Activated CD4-positive, alpha-beta T cell treated with anti-CD3 and anti-CD28 coated beads, Interleukin-2, Interleukin-6, amounts not matched to agents 100 ng/mL and 50 ng/mL, durations not matched to agents 16 hours and 8 hours (primary cell): ENCODE measurements at regions not wholly inside any gene's neighbourhood (a gene's known extent, or its start where the extent isn't known, plus 50 kb on each side); places are given as distances from the start of the nearest gene placed in this dataset.

Source experiments
- DNase-seq: peaks from one replicate; pipeline ENCODE4 v3.0.0-alpha.2; 2020

GRCh38 chr17:65403626-65404025, 157.8 kb downstream of the AXIN2 start:
- DNase-seq, result no peak

DNA sequence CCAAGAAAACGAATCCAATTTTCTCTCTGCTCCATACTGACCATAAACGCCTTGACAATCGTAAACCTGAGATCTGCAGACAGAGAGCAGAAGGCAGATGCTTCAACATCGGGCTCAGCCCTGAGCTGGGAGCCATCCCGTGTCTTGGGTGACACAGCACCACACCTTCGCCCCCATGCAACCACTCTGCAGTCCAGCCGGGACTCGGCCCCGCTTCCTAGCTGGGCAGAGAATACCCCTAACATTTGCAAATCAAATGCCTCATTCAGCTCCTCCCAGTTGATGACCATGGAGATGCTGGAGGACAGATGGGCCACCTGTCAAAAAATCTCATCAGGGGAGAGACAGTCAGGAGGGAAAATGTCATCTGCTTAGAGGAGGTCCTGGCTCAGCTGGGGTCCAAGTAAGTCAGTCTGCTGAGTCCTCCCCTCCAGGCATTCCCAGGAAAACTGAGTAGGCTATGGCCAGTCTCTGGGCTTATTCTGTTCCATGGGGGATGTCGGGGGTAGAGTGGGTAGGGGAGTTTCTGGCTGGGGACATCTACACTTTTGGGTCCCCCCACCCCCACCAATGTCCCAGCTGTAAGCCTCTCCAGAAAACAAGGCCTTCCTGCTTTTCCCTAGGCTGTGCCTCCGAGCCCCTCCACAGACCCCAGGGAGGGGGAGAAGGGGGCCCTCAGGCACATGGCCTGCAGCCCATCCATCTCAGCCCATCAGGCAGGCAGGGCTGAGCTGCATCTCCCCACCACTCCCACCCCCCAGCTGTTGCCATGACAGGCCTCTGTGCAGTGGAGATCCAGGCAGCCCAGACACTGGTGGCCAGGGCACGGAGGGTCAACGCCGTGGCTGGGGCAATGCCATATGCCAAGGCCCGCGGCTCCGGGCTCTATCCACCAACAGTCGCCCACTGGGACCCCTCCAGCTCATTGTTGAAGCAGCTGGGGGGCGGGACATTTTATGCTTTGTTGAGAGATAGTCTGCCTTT, 158.6 kb downstream of the AXIN2 start:
- DNase-seq, result no peak

GRCh38 chr17:65401561-65401960, 159.9 kb downstream of the AXIN2 start:
- no peak for DNase-seq

GRCh38 chr17:65400701-65401100, 160.7 kb downstream of the AXIN2 start:
- DNase-seq, result no peak

DNA sequence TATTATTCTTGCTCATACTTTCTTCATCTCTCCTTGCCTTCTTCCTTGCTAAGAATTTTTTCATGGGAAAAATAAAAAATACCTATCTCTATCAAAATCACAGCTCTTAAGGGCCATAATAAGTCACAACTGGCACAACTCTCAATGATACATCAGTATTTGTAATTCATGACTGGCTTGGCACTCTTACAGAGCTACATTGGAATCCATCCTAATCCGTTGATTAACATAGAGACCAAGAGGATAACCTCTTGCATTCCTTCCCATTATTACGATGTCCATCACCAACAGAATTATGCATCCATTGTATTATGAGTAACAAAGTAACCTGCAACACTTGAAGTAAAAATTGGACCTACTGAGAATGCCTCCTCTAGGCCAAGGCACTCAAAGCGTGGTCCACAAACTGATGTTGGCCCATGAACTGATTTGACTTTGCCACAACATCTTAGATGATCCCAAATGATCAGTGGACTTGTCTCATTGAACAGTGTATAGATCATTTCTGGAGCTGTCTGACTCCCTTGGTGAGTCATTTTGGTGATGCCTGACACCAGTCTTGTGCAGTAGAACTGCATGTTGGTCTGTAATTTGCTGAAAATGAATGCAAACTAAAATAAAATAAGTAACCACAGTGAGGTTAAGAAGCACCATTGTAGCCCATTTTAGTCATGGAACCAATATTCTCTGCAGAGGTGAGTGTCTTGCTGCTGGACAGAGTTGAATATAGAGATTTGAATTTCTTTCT, 163.2 kb downstream of the AXIN2 start:
- no peak for DNase-seq

DNA sequence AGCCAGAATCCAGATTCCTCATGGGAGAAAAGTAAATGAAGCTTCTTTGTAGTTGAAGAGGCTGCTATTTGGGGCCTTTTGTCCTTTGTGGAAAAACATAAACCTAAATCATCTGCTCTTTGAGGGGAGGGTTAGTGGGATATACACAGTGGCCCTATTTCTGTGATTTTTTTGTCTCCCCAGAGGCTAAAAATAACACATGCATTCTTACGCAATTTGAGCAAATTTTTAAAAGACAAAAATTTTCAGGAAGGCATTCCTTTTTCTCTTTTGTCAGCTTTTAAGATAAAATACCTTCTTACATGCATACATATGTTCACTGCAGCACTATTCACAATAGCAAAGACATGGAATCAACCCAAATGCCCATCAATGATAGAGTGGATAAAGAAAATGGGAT, 165.5 kb downstream of the AXIN2 start:
- no peak for DNase-seq

GRCh38 chr17:65394811-65395472, 166.5 kb downstream of the AXIN2 start:
- no peak for DNase-seq

GRCh38 chr17:65393514-65393913, 167.9 kb downstream of the AXIN2 start:
- DNase-seq, result no peak

GRCh38 chr17:65389949-65390348, 171.5 kb downstream of the AXIN2 start:
- no peak for DNase-seq

GRCh38 chr17:65389426-65389825, 172.0 kb downstream of the AXIN2 start:
- DNase-seq, result no peak

GRCh38 chr17:65388911-65389310, 172.5 kb downstream of the AXIN2 start:
- DNase-seq, result no peak

DNA sequence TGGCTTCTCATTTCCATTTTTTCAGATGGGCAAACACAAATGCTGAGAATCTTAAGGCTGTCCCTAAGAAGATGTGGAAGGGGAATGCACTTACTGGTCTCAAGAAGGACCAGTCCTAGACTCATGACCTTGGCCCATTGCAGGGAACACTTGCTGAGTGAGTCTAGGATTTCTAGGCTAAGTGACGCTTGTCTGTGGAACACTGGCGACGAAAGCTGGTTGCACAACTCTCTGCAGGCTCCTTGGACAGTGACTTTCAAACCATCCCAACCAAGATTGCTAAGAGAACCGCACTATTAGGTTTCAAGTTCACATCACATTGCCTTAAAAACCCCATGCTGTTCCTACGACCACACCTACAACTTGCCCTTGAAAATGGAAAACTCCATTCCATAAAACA, 174.1 kb downstream of the AXIN2 start:
- no peak for DNase-seq

DNA sequence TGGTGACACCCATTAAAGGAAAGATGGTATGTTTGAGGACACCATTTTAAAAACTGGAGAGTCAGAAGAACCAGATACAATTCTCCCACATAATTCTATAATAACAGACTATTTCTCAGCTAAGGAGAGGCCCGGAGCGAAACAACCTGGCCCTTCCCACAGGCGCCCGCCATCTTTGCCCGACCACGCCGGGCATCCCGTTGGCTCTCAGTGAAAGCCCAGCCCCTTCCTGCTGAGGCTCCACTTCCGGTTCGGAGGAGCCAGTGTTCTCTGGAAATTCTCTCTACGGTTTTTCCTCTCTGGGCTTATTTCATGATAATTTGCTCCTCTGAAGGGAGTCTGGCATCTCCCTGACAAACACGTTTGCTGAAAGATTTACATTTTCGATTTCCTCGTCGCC, 175.7 kb downstream of the AXIN2 start:
- no peak for DNase-seq

DNA sequence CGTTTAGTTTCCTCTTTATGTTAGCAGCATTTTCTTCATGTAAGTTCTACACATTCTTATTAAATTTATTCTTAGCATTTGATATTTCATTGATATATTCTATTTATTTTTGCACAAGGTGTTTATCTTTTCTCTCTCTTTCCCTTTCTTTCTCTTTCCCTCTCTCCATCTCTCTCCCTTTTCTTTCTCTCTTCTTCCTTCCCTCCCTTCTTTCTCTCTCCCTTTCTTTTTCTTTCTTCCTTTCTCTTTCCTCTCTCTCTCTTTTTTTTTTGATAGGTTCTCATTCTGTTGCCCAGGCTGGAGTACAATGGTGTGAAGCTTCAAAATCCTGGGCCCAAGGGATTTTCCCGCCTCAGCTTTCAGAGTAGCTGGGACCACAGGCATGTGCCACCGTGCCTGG, 176.4 kb downstream of the AXIN2 start:
- DNase-seq, result no peak

GRCh38 chr17:65381152-65381551, 180.3 kb downstream of the AXIN2 start:
- no peak for DNase-seq

DNA sequence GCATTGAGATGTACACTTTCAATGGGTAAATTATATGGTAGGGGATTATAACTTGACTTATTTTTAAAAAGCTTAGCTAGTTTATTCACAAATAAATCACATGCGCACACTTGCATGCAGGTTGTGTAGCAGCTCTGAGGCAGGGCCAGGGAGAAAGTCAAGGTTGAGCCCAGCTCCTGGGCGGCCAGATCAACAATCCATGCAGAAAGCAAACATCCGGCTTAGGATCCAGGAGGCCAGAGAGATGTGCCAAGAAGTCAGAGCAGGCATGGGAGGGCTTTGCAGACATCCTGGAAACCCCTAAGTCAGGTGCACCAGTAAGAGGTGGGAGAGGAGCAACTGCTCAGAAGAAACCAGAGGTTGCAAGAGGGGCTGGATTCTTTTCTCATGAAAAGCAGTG, 186.5 kb downstream of the AXIN2 start:
- no peak for DNase-seq

GRCh38 chr17:65371702-65372101, 189.7 kb downstream of the AXIN2 start:
- DNase-seq, result no peak

DNA sequence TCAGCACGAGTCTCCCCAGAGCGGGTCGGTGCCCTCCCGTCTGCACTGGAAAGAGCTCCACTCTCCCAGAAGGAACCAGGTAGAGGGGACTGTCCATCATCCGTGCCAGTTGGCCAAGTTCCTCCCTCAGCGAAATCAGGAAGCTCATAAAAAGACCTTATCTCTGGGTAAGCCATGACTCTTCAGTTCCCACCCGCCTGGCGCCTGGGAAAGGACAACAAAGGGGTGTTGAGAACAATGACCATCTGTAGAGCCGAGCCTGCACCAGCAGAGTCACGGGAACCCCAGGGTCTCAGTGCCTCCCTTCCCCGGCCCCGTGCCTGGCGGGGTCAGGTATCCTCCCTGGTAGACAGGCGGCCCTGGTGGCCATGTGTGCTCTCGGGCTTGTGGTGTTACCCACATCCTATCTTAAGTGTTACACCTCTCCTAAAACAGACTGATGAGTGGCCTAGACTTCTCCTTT, 190.7 kb downstream of the AXIN2 start:
- no peak for DNase-seq

- DNase-seq, result no peak
Measured at GRCh38 chr17:65368341-65368740, 193.1 kb downstream of the AXIN2 start.

DNA sequence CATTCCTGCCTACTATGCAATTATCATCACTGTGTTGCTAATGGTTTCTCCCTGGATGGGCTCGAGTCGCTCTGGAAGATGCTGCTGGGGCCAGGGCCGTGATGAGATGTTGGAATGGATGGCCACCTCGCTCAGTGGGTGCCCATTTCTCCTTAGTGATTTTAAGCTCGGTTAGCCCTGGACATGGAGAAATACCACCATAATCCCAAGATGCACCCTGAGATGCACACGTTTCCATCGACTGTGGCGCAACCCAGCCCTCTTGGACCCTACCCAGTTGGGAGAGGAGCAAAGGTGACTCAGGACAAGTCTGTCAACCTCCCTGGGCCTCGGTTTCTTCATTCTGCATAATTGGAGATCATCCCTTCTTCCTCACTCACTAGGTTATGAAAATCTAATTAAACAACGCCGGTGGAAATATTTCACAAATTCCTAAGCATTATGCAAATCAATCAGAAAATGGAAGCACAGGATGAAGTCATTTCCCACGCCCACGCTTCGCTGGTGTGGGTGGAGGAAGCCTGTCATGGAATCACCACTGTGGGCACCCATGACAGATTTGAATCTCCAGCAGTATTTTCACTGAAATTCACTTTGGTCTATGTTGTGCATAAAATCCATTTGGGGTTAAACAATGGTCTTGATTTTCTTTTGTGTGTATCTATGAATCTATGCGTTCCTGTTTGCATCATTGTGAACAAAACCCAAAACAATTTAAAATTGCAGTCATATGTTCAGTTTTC, 195.2 kb downstream of the AXIN2 start:
- no peak for DNase-seq

GRCh38 chr17:65365169-65365568, 196.3 kb downstream of the AXIN2 start:
- DNase-seq, result no peak

DNA sequence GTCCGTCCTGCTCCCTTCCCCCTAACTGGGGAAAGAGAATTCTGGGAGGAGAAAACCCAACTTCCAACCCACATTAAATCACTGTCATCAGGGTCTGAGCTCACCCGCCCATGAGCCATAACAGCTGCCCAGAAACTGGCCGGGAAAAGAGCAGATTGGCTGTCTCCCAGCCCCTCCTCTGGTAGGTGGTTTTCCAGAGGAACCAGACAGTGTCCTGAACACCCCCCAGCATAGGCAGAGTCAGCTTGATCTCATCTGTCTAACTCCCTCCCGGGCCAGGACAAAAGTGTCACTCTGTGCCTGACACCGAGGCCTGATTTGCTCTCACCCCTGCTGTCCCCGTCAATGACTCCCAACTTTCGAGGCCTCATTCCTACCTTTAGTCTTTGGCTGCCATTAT, 197.0 kb downstream of the AXIN2 start:
- no peak for DNase-seq

DNA sequence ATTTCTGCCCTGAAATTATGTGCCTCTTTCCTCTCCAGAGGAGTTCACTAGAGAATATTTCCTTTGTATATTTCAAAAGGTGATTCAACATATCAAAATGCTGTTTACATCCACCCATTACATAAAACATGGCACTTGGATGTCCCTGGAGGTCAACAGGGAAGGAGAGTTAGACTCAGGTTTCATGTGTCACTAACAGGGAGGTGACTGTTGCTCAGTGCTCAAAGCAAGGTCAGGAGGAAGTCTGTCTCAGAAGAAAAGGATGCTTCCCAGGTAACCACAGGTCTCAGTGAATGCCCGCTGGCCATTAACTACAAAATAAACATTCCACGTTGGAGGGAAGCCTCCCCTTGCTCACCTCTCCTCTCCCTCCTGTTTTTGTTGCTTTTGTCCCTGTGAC, 198.6 kb downstream of the AXIN2 start:
- no peak for DNase-seq
